ENCODE measurements at regions not wholly inside any gene's neighbourhood (a gene's known extent, or its start where the extent isn't known, plus 50 kb on each side); places are given as distances from the start of the nearest gene placed in this dataset.

DNA sequence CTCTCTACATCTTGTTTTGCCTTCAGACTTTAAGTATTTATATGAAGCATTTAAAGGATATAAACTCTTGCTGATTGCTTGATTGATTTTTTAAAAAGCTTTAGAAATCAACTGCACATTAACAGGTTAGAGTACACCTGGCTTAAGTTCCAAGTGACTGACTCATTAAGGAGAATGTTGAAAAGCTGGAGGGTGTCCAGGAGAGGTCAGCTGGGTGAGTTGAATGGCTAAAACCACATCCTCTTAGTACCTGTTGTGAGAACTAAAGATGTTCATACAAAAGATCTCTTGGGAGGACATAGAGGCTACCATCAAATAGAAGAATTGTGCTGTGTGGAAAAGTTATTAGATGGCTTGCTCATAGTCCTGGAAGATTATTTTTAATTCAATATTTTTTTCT, 206.8 kb downstream of the TXNL1 start:
- no peak for DNase-seq
- H3K27me3 ChIP-seq (ENCODE audit: insufficient read depth, low read length) = no peaks in the 10 kb centered on the region
- Mint-ChIP-seq H3K27ac (no peak overlapping the region), H3K36me3 (ENCODE audit: insufficient read depth in 1 of 3, low read depth in 3 of 3) (peaks cover 3 to 20% (median 20%) of the 10 kb centered on the region in 3 experiments; a peak in 6 of 7 replicates), H3K4me1 (peaks cover 7 to 10% of the 10 kb centered on the region in 2 experiments; a peak in 3 of 4 replicates), H3K27me3 (ENCODE audit: low read depth) (no peaks in the 10 kb centered on the region; the same call in 1 of the 2 replicates), H3K9me3 (peaks cover 3 to 16% of the 10 kb centered on the region in 2 experiments; a peak in 4 of 5 replicates), H3K4me3 (no peak overlapping the region)
- H2AK5ac ChIP-seq (ENCODE audit: insufficient read length, low read length) = no peak overlapping the region
- no peak overlapping the region for H2BK120ac ChIP-seq (ENCODE audit: low read depth, low read length, poor library complexity, severe bottlenecking)
- H3K27ac ChIP-seq (ENCODE audit: insufficient read length, low read depth, low read length) = no peak overlapping the region
- no peak overlapping the region for H3K14ac ChIP-seq (ENCODE audit: insufficient read depth, low read length)
- no peak overlapping the region for H2BK20ac ChIP-seq (ENCODE audit: low read depth, low read length, poor library complexity, severe bottlenecking)
- no peak overlapping the region for H3K18ac ChIP-seq (ENCODE audit: insufficient read length, low read depth, low read length)
- H2BK15ac ChIP-seq (ENCODE audit: low read depth, low read length) = no peak overlapping the region
- H3T11ph ChIP-seq (ENCODE audit: low read length) = no peak overlapping the region
- no peak overlapping the region for H3K4me2 ChIP-seq (ENCODE audit: insufficient read depth, insufficient read length, low read length)
- no peak overlapping the region for H3K9ac ChIP-seq (ENCODE audit: extremely low read depth, insufficient read length, low read length)
- H2AFZ ChIP-seq (ENCODE audit: low read length) = no peak overlapping the region
- H4K20me1 ChIP-seq (ENCODE audit: control insufficient read depth, insufficient read depth, insufficient read length) = no peaks in the 10 kb centered on the region
- H4K8ac ChIP-seq (replicated peaks; ENCODE audit: insufficient read length, low read depth, low read length) = no peak overlapping the region
- TF ChIP-seq CTCF (conservative IDR thresholded peaks at IDR 0.05) = no peak
- H3K4me1 ChIP-seq (ENCODE audit: insufficient read depth, low read length) = no peaks in the 10 kb centered on the region
- no peaks in the 10 kb centered on the region for H3K23me2 ChIP-seq (ENCODE audit: insufficient read length, low read depth, low read length, poor library complexity, severe bottlenecking)
- no peaks in the 10 kb centered on the region for H3K79me2 ChIP-seq (ENCODE audit: insufficient read depth, low read length)
- H4K91ac ChIP-seq (ENCODE audit: insufficient read length, low read depth, low read length) = no peak overlapping the region
- H2BK5ac ChIP-seq (ENCODE audit: insufficient read length, low read length) = no peak overlapping the region
- H3K23ac ChIP-seq (ENCODE audit: insufficient read length, low read depth, low read length) = no peak overlapping the region
- H3K9me3 ChIP-seq (ENCODE audit: control insufficient read depth, low read depth, low read length) = no peaks in the 10 kb centered on the region
- no peaks in the 10 kb centered on the region for H3K79me1 ChIP-seq (ENCODE audit: insufficient read depth, low read depth, low read length, poor library complexity, severe bottlenecking)
- no peak overlapping the region for H4K5ac ChIP-seq (ENCODE audit: insufficient read length, low read depth, low read length)
- H2BK12ac ChIP-seq (ENCODE audit: insufficient read length, low read depth, low read length) = no peak overlapping the region
- H3K4ac ChIP-seq (ENCODE audit: low read depth, low read length) = no peak overlapping the region
- no peak overlapping the region for H3K56ac ChIP-seq (ENCODE audit: insufficient read length, low read depth, low read length)
